GM23248 (cell line): ENCODE measurements at regions not wholly inside any gene's neighbourhood (a gene's known extent, or its start where the extent isn't known, plus 50 kb on each side); places are given as distances from the start of the nearest gene placed in this dataset.

ENCODE experiments used
- DNase-seq: peaks from one replicate; pipeline ENCODE4 v3.0.0-alpha.2; 2015
- H2AFZ ChIP-seq: fragments of 200-600 bp; sonication (generic); 2 replicates; pipeline ENCODE4 v1.6.1; 2016; ENCODE audit warnings: antibody characterized with exemption
- H3F3A ChIP-seq: fragments of 200-600 bp; sonication (generic); 2 replicates; pipeline ENCODE4 v1.6.1; 2016; ENCODE audit warnings: mild to moderate bottlenecking, antibody characterized with exemption, mixed run types; ENCODE audit not compliant: insufficient read depth
- H3K27ac ChIP-seq: fragments of 200-600 bp; sonication (generic); 2 replicates; pipeline ENCODE4 v1.5.1; 2016; ENCODE audit warnings: mild to moderate bottlenecking
- H3K27me3 ChIP-seq: fragments of 200-600 bp; sonication (generic); replicated peaks from 2 replicates; pipeline ENCODE4 v1.6.1; 2016; ENCODE audit warnings: mild to moderate bottlenecking; ENCODE audit not compliant: insufficient read depth
- H3K36me3 ChIP-seq: fragments of 200-600 bp; sonication (generic); 2 replicates; pipeline ENCODE4 v1.6.1; 2016; ENCODE audit warnings: low read depth, mild to moderate bottlenecking
- H3K4me1 ChIP-seq: fragments of 200-600 bp; sonication (generic); 2 replicates; pipeline ENCODE4 v1.6.1; 2016; ENCODE audit warnings: mild to moderate bottlenecking; ENCODE audit not compliant: insufficient read depth
- H3K4me2 ChIP-seq: fragments of 200-600 bp; sonication (generic); one replicate; pipeline ENCODE4 v1.6.1; 2016; ENCODE audit warnings: mild to moderate bottlenecking; ENCODE audit not compliant: unreplicated experiment
- H3K4me3 ChIP-seq: fragments of 200-600 bp; sonication (generic); 2 replicates; pipeline ENCODE4 v1.5.1; 2016; ENCODE audit warnings: mild to moderate bottlenecking
- H3K79me2 ChIP-seq: fragments of 200-600 bp; sonication (generic); 2 replicates; pipeline ENCODE4 v1.6.1; 2016; ENCODE audit warnings: mild to moderate bottlenecking; ENCODE audit not compliant: insufficient read depth
- H3K9ac ChIP-seq: fragments of 200-600 bp; sonication (generic); 2 replicates; pipeline ENCODE4 v1.6.1; 2016; ENCODE audit warnings: mild to moderate bottlenecking
- H3K9me2 ChIP-seq: fragments of 200-600 bp; sonication (generic); 2 replicates; pipeline ENCODE4 v1.6.1; 2016; ENCODE audit warnings: mixed run types, mild to moderate bottlenecking, moderate library complexity; ENCODE audit not compliant: insufficient read depth
- H3K9me3 ChIP-seq: fragments of 200-600 bp; sonication (generic); one replicate; pipeline ENCODE4 v1.6.1; 2017; ENCODE audit warnings: low read depth
- H4K20me1 ChIP-seq: fragments of 200-600 bp; sonication (generic); 2 replicates; pipeline ENCODE4 v1.6.0; 2016; ENCODE audit not compliant: insufficient read depth
- EZH2 ChIP-seq: fragments of 200-600 bp; sonication (generic); IDR thresholded peaks from 2 replicates; pipeline ENCODE4 v1.6.1; 2018; ENCODE audit warnings: antibody characterized with exemption, mild to moderate bottlenecking; ENCODE audit not compliant: insufficient read depth, poor library complexity, severe bottlenecking
- EZH2phosphoT487 ChIP-seq: fragments of 200-600 bp; sonication (generic); IDR thresholded peaks from 2 replicates; pipeline ENCODE4 v1.6.1; 2018; ENCODE audit warnings: antibody characterized with exemption, moderate library complexity, mild to moderate bottlenecking, low read depth; ENCODE audit not compliant: insufficient read depth
- WGBS, 2 experiments: methylation state at CpG; one replicate each; pipeline ENCODE4 v1.1.6; 2015 to 2017; ENCODE audit warnings: low lambda C conversion rate in 2 of 2, low coverage in 1 of 2; ENCODE audit errors: missing lambda C conversion rate in 2 of 2; 5-methylcytosine and 5-hydroxymethylcytosine counted together
- in situ Hi-C: fragments of 300-500 bp; cut with MboI; formaldehyde crosslinking; loops from 2 replicates; pipeline ENCODE4 v1.15.0; 2020

- no peak for TF ChIP-seq EZH2
- no peak for TF ChIP-seq EZH2phosphoT487
- Histone ChIP-seq H3K9me3 (no peaks in the 10 kb centered on the region), H3K9me2 (no peaks in the 10 kb centered on the region), H3K27me3 (peaks cover 29% of the 10 kb centered on the region), H2AFZ (no peak overlapping the region), H3K4me2 (no peak overlapping the region), H3K4me1 (no peaks in the 10 kb centered on the region), H3K4me3 (no peak overlapping the region), H3K79me2 (no peaks in the 10 kb centered on the region), H3K36me3 (no peaks in the 10 kb centered on the region), H3K27ac (no peak overlapping the region), H4K20me1 (no peaks in the 10 kb centered on the region), H3K9ac (no peak overlapping the region), H3F3A (no peaks in the 10 kb centered on the region)
- DNase-seq: peak; percentile 12
- 6 to 7% methylated on average over 64 to 71 of the region's 87 CpGs for WGBS, 2 experiments
- in situ Hi-C loops: no loop called here
These were observed 125.3 kb upstream of the PRMT8 start for GRCh38 chr12:3365463-3366411.

GRCh38 chr12:3366451-3367110 lies 124.4 kb upstream of the PRMT8 start:
- in situ Hi-C loops: no loop called here
- DNase-seq: no peak
- Histone ChIP-seq H3K9ac (no peak overlapping the region), H3K9me2 (no peaks in the 10 kb centered on the region), H3F3A (no peaks in the 10 kb centered on the region), H3K36me3 (no peaks in the 10 kb centered on the region), H3K9me3 (no peaks in the 10 kb centered on the region), H2AFZ (no peak overlapping the region), H3K27me3 (peaks cover 37% of the 10 kb centered on the region), H3K4me1 (no peaks in the 10 kb centered on the region), H3K27ac (no peak overlapping the region), H3K4me2 (no peak overlapping the region), H4K20me1 (no peaks in the 10 kb centered on the region), H3K79me2 (no peaks in the 10 kb centered on the region), H3K4me3 (no peak overlapping the region)
- TF ChIP-seq EZH2: no peak
- no peak for TF ChIP-seq EZH2phosphoT487
- 50 to 54% methylated on average over 20 to 26 of the region's 26 CpGs for WGBS, 2 experiments

- no peaks in the 10 kb centered on the region for H3F3A ChIP-seq
- no peak overlapping the region for H3K9ac ChIP-seq
- no peaks in the 10 kb centered on the region for H3K79me2 ChIP-seq
- H3K9me3 ChIP-seq: no peaks in the 10 kb centered on the region
- no peaks in the 10 kb centered on the region for H4K20me1 ChIP-seq
- DNase-seq: no peak
- H3K27ac ChIP-seq: no peak overlapping the region
- H3K9me2 ChIP-seq: no peaks in the 10 kb centered on the region
- no peak overlapping the region for H2AFZ ChIP-seq
- TF ChIP-seq EZH2phosphoT487: no peak
- no peak for TF ChIP-seq EZH2
- in situ Hi-C loops: no loop called here
- peaks cover 43% of the 10 kb centered on the region for H3K27me3 ChIP-seq
- WGBS, 2 experiments: 75 to 76% methylated on average over 16 of the region's 16 CpGs
- H3K4me2 ChIP-seq: no peak overlapping the region
- no peak overlapping the region for H3K4me3 ChIP-seq
- no peaks in the 10 kb centered on the region for H3K4me1 ChIP-seq
- no peaks in the 10 kb centered on the region for H3K36me3 ChIP-seq
These were observed 123.1 kb upstream of the PRMT8 start for GRCh38 chr12:3367750-3368444.

GRCh38 chr12:3371018-3371417 lies 120.0 kb upstream of the PRMT8 start:
- H3K9me2 ChIP-seq: no peaks in the 10 kb centered on the region
- no peaks in the 10 kb centered on the region for H3K79me2 ChIP-seq
- H3K4me1 ChIP-seq: no peaks in the 10 kb centered on the region
- no peak overlapping the region for H3K4me3 ChIP-seq
- H3K36me3 ChIP-seq: no peaks in the 10 kb centered on the region
- no peak overlapping the region for H3K4me2 ChIP-seq
- no peak overlapping the region for H2AFZ ChIP-seq
- H3K9ac ChIP-seq: no peak overlapping the region
- no peak for DNase-seq
- peaks cover 36% of the 10 kb centered on the region for H3K27me3 ChIP-seq
- in situ Hi-C loops: no loop called here
- WGBS, 2 experiments: 21 to 23% methylated on average over 4 of the region's 4 CpGs
- no peaks in the 10 kb centered on the region for H4K20me1 ChIP-seq
- no peak overlapping the region for H3K27ac ChIP-seq
- TF ChIP-seq EZH2phosphoT487: no peak
- TF ChIP-seq EZH2: no peak
- H3F3A ChIP-seq: no peaks in the 10 kb centered on the region
- no peaks in the 10 kb centered on the region for H3K9me3 ChIP-seq
